ENCODE measurements at regions not wholly inside any gene's neighbourhood (a gene's known extent, or its start where the extent isn't known, plus 50 kb on each side); places are given as distances from the start of the nearest gene placed in this dataset.

- H3K27ac ChIP-seq, result no peak overlapping the region
- no peak for DNase-seq (ENCODE audit: low spot score)
- CTCF ChIA-PET, result no interaction called here
- POLR2A ChIA-PET (ENCODE audit: low non-redundant PET), result no interaction called here
- TF ChIP-seq CTCF (conservative IDR thresholded peaks at IDR 0.05; ENCODE audit: low read depth), result no peak
These were observed 515.6 kb downstream of the PPARGC1A start for GRCh38 chr4:23374259-23374658.

DNA sequence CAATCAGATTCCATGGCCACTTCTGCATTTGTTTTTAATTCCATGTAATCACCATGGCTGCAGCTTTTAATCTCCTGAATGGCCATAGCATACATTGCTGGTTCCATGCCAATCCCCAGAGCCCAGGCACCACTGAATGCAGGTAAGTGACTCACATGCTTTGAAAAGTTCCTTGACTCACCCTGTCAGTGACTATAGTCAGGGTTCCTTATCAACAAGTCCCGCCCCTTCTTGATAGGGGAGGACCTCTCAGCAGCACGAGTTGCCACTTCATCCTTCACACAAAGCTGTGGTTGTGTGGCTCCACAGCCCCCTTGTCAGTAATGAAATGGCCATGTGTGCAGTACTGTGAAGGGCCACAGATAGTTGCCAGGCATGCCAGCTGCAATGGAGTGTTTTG, 516.6 kb downstream of the PPARGC1A start:
- no peak for TF ChIP-seq CTCF (conservative IDR thresholded peaks at IDR 0.05; ENCODE audit: low read depth)
- peak; percentile 51 for DNase-seq (ENCODE audit: low spot score)
- ChIA-PET CTCF (no interaction called here), POLR2A (ENCODE audit: low non-redundant PET) (no interaction called here)
- H3K27ac ChIP-seq, result no peak overlapping the region

DNA sequence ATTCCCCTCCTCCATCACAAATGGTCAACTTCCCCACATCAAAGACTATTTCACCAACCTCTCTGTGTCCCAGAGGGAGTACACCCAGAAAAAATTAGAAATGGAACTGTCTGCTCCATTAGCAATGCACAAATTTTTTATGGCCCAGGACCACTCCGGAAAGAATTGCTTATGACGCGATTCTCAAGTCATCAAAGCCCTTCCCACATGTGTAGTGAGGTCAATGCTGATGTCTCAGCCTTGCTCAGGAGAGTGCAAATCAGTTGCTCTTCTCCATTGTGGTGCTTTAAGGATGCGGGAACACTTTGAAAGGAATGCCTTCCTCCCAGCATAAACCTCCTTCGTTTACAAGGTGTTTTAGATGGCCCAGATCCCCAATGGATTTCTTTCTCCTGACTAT, 518.3 kb downstream of the PPARGC1A start:
- CTCF ChIA-PET, result no interaction called here
- POLR2A ChIA-PET (ENCODE audit: low non-redundant PET), result no interaction called here
- no peak for DNase-seq (ENCODE audit: low spot score)
- no peak for TF ChIP-seq CTCF (conservative IDR thresholded peaks at IDR 0.05; ENCODE audit: low read depth)
- no peak overlapping the region for H3K27ac ChIP-seq

- CTCF ChIA-PET, result no interaction called here
- H3K27ac ChIP-seq, result no peak overlapping the region
- no peak for DNase-seq (ENCODE audit: low spot score)
- TF ChIP-seq CTCF (conservative IDR thresholded peaks at IDR 0.05; ENCODE audit: low read depth), result no peak
- POLR2A ChIA-PET (ENCODE audit: low non-redundant PET), result no interaction called here
These were observed 520.5 kb downstream of the PPARGC1A start for GRCh38 chr4:23369331-23369730.

DNA sequence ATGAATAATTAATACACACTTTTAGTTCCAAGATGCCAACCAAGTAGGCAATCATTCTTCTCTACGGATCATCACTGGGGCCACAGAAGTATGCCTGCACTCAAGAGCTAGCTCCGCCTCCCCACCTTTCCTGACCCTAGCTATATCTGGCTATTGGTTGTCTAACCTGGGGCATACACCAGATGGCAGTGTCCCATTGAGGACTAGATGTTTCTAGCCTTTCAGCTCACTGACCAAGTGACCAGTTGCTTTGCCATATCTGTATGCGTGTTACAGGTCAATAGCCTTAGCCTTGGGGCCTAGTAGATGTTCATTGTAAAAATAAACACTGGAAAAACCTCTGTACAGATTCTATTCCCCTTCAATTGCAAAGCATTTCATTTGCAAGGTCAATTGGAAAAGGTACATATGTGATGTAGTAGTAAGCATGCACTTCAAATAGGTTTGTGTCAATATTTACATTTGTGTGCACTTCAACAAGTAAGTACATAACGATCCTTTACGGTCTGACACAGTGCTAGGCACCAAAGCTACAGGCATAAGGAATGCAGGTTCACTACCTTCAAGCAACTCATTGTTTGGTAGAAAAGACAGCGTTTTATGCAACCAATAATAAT, 521.7 kb downstream of the PPARGC1A start:
- TF ChIP-seq CTCF (conservative IDR thresholded peaks at IDR 0.05; ENCODE audit: low read depth), result no peak
- DNase-seq (ENCODE audit: low spot score), result no peak
- no peak overlapping the region for H3K27ac ChIP-seq
- CTCF ChIA-PET, result no interaction called here
- POLR2A ChIA-PET (ENCODE audit: low non-redundant PET), result no interaction called here

DNA sequence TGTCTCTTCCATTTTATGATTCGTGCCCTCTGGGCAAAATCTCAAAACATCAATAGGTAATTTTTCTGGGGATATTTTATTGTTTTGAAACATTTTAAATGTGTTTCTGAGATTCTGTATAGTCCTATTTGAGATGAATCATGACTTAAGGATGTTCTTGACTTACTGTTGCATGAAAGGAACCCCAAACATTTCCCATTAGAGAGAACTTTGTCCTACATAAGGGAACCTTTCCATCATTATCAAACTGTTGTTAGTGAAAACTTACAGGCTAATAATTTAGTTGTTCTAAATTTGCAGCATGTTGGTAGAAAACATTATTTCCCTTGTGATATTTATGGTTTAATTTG, 523.3 kb downstream of the PPARGC1A start:
- TF ChIP-seq CTCF (conservative IDR thresholded peaks at IDR 0.05; ENCODE audit: low read depth), result no peak
- DNase-seq (ENCODE audit: low spot score), result no peak
- ChIA-PET CTCF (no interaction called here), POLR2A (ENCODE audit: low non-redundant PET) (no interaction called here)
- no peak overlapping the region for H3K27ac ChIP-seq

Measured in RWPE1 (cell line).